Uterus (tissue), 2 donors: ENCODE measurements at regions not wholly inside any gene's neighbourhood (a gene's known extent, or its start where the extent isn't known, plus 50 kb on each side); places are given as distances from the start of the nearest gene placed in this dataset.

Source experiments
- CTCF ChIP-seq, 4 experiments: fragments of 200-600 bp in 2 of 4; fragments of 450-650 bp in 2 of 4; sonication (generic) in 2 of 4; IDR thresholded peaks; one replicate each; pipeline ENCODE4 v1.5.1; 2016 to 2019; ENCODE audit warnings: antibody characterized with exemption in 4 of 4, mild to moderate bottlenecking in 2 of 4, moderate library complexity in 1 of 4
- POLR2A ChIP-seq, 2 donors: fragments of 450-650 bp; IDR thresholded peaks; one replicate each; pipeline ENCODE4 v1.6.1; 2016; ENCODE audit warnings: antibody characterized with exemption in 2 of 2, mild to moderate bottlenecking in 1 of 2, moderate library complexity in 1 of 2

- no peak for TF ChIP-seq CTCF (IDR thresholded peaks at IDR 0.05)
- TF ChIP-seq POLR2A (IDR thresholded peaks at IDR 0.05): no peak
Observed at GRCh38 chr5:86981898-86982297, 285.8 kb upstream of the RASA1 start.
